ENCODE measurements at regions not wholly inside any gene's neighbourhood (a gene's known extent, or its start where the extent isn't known, plus 50 kb on each side); places are given as distances from the start of the nearest gene placed in this dataset.

GRCh38 chr1:47630346-47630745, 192.5 kb downstream of the FOXD2 start:
- no peak for DNase-seq (ENCODE audit: low read depth)

- DNase-seq (ENCODE audit: low read depth): no peak
Observed at GRCh38 chr1:47631411-47631995, 193.7 kb downstream of the FOXD2 start.

- no peak for DNase-seq (ENCODE audit: low read depth)
Observed at GRCh38 chr1:47635111-47635510, 197.3 kb downstream of the FOXD2 start.

- no peak for DNase-seq (ENCODE audit: low read depth)
Observed at GRCh38 chr1:47635597-47635996, 197.8 kb downstream of the FOXD2 start.

- DNase-seq (ENCODE audit: low read depth): no peak
Observed at GRCh38 chr1:47637111-47637685, 199.4 kb downstream of the FOXD2 start.

GRCh38 chr1:47638240-47638639, 200.4 kb downstream of the FOXD2 start:
- DNase-seq (ENCODE audit: low read depth): no peak

DNA sequence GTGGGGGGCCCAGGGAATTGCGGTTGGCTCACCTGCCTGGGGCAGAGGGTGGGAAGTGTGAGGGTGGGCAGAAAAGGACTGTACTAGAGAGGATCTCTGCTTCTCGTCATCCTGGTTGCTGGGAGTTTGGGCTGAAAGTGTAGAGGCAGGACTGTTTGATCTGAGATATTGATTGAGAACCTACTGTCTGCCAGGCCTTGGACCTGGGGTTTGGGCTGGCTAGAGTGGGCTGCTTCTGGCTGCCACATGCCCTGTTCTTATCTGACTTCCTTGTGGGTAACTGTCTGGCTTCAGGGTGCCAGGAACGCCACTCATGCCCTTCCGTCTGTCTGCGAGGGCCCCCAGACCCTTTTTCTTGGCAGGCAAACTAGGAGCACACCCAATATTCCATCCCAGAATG, 200.9 kb downstream of the FOXD2 start:
- no peak for DNase-seq (ENCODE audit: low read depth)

GRCh38 chr1:47643306-47644211, 205.7 kb downstream of the FOXD2 start:
- DNase-seq (ENCODE audit: low read depth): no peak

- no peak for DNase-seq (ENCODE audit: low read depth)
Observed at GRCh38 chr1:47644212-47644573, 206.3 kb downstream of the FOXD2 start.

GRCh38 chr1:47645151-47645550, 207.3 kb downstream of the FOXD2 start:
- no peak for DNase-seq (ENCODE audit: low read depth)

- no peak for DNase-seq (ENCODE audit: low read depth)
Observed at GRCh38 chr1:47646676-47647075, 208.8 kb downstream of the FOXD2 start.

DNA sequence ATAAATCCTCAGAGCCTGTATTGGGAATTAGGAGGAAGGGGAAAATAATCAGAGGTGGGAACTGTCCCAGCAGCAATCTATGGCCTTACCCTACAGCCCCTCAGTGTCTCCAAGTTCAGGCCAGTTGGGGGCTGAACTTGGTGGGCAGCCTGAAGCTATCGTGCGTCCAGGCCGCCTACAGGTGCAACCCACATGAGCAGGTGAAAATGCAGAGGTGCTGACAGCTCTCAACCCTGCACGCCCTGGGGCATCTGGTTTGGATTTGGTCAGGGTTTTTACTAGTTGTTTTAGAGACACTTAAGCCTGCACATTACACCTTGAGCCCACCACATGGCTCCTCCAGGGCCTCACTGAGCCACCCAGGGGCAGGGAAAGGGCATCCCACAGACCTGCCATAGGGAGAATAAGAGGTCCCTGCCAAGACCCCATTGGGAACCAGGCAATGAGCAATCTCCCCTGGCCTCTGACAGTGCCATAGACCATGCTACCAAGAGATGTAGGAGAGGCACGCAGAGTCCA, 209.5 kb downstream of the FOXD2 start:
- DNase-seq (ENCODE audit: low read depth): no peak

DNA sequence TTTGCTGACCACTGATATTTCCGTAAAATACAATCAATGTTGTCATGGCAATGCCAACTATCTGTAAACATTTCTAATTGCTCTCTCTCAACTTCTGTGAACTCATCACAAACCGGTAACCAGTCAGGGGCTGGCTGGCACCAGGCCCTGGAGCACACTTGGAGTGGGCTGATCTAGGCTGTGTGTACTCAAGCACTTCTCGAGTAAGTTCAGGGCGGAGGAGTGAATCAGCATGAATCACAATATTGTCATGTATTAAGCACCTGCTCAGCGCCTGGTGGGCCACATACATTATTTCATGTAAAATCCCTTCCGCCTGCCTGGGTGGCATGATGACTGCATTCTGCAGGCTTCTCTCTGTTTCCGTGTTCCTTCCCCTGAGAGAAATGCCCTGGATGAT, 212.4 kb downstream of the FOXD2 start:
- DNase-seq (ENCODE audit: low read depth): no peak

DNA sequence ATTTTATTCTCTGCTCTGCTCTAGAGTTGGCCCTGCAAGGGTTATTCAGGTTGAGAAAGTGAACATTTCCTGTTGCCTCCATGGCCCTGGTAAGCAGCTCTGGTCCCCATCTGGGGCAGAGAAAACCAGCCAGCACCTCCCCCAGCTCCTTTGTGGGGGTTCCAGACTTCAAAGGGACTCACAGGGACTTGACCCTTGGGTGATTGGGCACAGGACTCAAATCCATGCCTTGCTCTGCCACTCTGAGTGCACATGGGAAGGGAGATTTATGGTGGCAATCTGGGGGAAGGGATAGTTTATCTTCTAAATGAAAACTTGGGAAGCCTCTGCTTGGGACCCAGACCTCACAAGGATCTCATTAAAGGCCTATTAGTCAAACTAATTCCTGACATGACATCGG, 212.8 kb downstream of the FOXD2 start:
- DNase-seq (ENCODE audit: low read depth): no peak

DNA sequence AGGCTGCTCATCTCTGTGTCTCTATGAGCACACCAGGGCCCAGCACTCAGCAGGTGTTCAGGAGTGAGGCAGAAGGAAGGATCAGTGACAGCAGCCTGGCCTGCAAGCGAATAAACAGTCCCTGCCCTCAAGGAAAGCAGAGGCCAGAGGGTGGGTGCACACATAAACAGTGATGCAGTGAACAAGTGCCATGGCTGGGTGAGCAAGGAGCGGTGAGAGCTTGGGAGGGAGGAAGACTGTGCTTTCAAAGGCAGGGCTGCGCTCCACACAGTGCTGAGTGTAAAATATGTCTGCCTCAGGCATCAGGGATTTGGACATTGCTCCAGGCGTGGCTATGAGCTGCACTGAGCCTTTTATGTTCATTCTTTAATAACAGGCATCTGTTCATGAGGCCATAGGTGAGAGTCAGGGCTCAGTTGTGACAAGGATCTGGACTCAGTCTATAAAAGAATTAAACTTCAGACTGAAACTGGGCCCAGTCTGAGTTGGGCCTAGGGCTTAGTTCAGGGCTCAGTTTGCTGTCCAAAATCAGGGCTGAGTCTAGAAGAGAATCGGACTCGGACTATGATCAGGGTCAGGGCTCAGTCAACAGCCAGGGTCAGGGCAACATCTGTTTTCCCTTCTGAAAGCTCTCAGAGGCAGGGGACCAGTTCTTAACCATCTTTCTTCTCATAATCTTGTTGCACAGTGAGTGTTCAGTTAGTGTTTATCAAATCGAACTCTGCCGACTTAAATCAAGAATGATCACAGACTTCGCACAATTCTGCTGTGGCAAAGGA, 213.7 kb downstream of the FOXD2 start:
- DNase-seq (ENCODE audit: low read depth): no peak

DNA sequence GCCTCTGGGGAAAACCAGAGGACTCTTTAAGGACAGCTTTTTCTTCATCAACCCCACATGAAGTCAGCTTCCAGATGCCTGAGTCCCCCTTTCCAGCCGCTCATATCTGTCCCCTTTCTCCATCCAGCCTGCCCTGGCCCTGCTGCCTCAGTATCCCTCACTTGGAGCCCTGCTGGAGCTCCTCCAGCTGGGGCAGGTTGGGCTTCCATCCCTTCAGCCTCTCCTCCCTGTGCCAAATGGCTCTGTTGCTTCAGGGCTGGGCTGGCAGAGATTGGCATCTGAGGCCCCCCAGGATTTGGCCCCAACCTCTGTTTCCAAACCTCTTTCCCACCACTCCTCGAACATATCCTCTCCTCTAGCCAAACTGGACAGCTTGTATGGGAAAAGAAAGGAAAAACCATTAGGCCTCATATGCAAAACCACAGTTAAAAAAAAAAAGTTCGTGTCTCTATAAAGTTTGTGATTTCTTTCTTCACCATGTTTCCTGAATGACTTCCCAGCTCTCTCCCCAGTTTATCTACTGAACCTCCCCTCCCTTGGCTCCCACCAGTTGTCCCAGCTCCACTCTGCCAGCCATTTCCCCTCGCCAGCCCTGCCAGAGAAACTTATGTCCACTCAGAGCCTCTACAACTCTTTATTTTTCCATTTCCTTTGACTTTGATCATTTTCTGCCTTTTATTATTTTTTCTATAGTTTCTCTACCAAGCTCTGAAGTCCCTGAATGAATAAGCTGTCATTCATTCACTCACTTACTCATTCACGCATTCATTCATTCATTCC, 217.9 kb downstream of the FOXD2 start:
- no peak for DNase-seq (ENCODE audit: low read depth)

DNA sequence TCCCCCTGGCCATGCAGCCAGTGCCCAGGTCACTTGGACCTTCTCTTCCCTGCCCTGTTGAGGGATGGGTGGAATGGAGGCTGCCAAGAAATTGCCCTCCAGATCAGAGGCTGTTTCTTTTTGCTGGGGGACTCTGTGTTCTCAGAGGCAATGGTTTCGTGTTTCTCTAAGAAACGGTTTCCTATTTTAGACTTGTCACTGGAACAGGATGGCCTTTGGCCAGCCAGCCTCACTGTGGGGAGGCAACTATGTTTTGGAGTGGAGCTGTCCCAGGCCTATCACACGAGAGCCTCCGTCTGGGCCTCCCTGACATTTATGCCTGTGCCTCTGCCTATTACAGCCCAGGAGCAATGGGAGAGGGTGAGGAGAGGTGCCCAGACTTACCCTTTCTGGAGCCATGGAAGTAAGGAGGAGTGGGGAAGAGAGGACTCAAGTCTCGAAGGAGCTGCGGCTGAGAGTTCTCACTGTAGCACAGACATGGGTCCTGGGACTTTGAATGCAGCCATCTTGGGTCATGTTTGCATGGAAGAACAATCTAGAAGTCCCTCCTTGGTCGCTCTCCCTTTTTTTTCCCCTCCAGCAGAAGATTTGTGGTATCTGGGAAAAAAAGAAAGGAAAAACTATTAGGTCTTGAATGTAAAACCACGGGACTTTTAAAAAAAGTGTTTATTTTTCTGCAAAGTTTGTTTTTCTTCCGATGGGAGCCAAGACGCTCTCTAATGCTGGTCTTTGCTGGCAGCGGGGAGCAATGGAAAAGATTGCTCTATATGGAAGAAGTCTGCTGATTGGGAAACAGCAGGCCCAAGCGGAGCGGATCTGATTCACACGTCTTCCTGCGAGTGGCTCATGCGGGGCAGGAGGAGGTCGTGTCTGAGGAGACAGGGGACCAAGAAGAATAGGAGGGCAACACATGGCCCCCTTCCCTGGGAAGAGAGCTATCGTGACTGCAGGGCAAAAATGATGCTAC, 219.2 kb downstream of the FOXD2 start:
- no peak for DNase-seq (ENCODE audit: low read depth)

- no peak for DNase-seq (ENCODE audit: low read depth)
Observed at GRCh38 chr1:47658161-47658920, 220.5 kb downstream of the FOXD2 start.

GRCh38 chr1:47659146-47659545, 221.3 kb downstream of the FOXD2 start:
- DNase-seq (ENCODE audit: low read depth): no peak

- no peak for DNase-seq (ENCODE audit: low read depth)
Observed at GRCh38 chr1:47660622-47661021, 222.8 kb downstream of the FOXD2 start.
